Osteoblast (primary cell): ENCODE measurements at regions not wholly inside any gene's neighbourhood (a gene's known extent, or its start where the extent isn't known, plus 50 kb on each side); places are given as distances from the start of the nearest gene placed in this dataset.
"Not testable (repeated sequence)": the region's sequence is repeated elsewhere in the genome, so short reads cannot be mapped to it uniquely, and the experiment has no call there.

Source experiments
- DNase-seq: peaks from one replicate; pipeline ENCODE4 v3.0.0; 2011; ENCODE audit warnings: low spot score, mixed read lengths; ENCODE audit not compliant: insufficient read length; ENCODE audit errors: missing footprints
- H2AFZ ChIP-seq: 2 replicates; pipeline ENCODE4 v1.6.0; 2011; ENCODE audit warnings: mild to moderate bottlenecking, low read length
- H3K27ac ChIP-seq: 2 replicates; pipeline ENCODE4 v1.5.1; 2011; ENCODE audit warnings: mild to moderate bottlenecking, low read depth, low read length, moderate library complexity
- H3K27me3 ChIP-seq: 2 replicates; pipeline ENCODE4 v1.6.0; 2012; ENCODE audit warnings: mild to moderate bottlenecking, control low read depth, inconsistent platforms, low read length, moderate library complexity; ENCODE audit not compliant: insufficient read depth
- H3K36me3 ChIP-seq: 2 replicates; pipeline ENCODE4 v1.5.1; 2011; ENCODE audit warnings: mild to moderate bottlenecking, low read length, control low read depth, moderate library complexity; ENCODE audit not compliant: insufficient read depth
- H3K4me1 ChIP-seq: 2 replicates; pipeline ENCODE4 v1.5.1; 2011; ENCODE audit warnings: mild to moderate bottlenecking, low read length, control low read depth, moderate library complexity; ENCODE audit not compliant: insufficient read depth
- H3K4me2 ChIP-seq: 2 replicates; pipeline ENCODE4 v1.6.0; 2011; ENCODE audit warnings: mild to moderate bottlenecking, low read length; ENCODE audit not compliant: insufficient read depth
- H3K4me3 ChIP-seq: fragments of 200-600 bp; sonication (generic); 3 replicates; pipeline ENCODE4 v1.5.1; 2012; ENCODE audit warnings: mild to moderate bottlenecking, low read length, inconsistent platforms; ENCODE audit not compliant: insufficient read depth
- H3K79me2 ChIP-seq: 2 replicates; pipeline ENCODE4 v1.6.0; 2012; ENCODE audit warnings: mild to moderate bottlenecking, low read length, control low read depth, inconsistent platforms; ENCODE audit not compliant: insufficient read depth
- H3K9me3 ChIP-seq: 2 replicates; pipeline ENCODE4 v1.5.1; 2011; ENCODE audit warnings: low read depth, low read length, control low read depth
- H4K20me1 ChIP-seq: 2 replicates; pipeline ENCODE4 v1.6.0; 2012; ENCODE audit warnings: mild to moderate bottlenecking, low read length, control low read depth; ENCODE audit not compliant: insufficient read depth
- CTCF ChIP-seq: IDR thresholded peaks from 2 replicates; pipeline ENCODE4 v1.5.1; 2011; ENCODE audit warnings: mild to moderate bottlenecking, low read depth, low read length, moderate library complexity; ENCODE audit errors: extremely low read depth

- Histone ChIP-seq H2AFZ (no peak overlapping the region), H4K20me1 (no peaks in the 10 kb centered on the region), H3K4me2 (no peak overlapping the region), H3K4me3 (no peak overlapping the region), H3K79me2 (no peaks in the 10 kb centered on the region), H3K4me1 (no peaks in the 10 kb centered on the region), H3K36me3 (no peaks in the 10 kb centered on the region), H3K27ac (no peak overlapping the region), H3K9me3 (no peaks in the 10 kb centered on the region), H3K27me3 (no peaks in the 10 kb centered on the region)
- DNase-seq: no peak
- TF ChIP-seq CTCF: no peak
Observed at GRCh38 chr12:60724984-60725383, 1129.2 kb downstream of the SLC16A7 start.

- TF ChIP-seq CTCF: no peak
- H3K36me3 ChIP-seq: no peaks in the 10 kb centered on the region
- no peak for DNase-seq
- no peak overlapping the region for H2AFZ ChIP-seq
- no peaks in the 10 kb centered on the region for H3K27me3 ChIP-seq
- H3K4me1 ChIP-seq: no peaks in the 10 kb centered on the region
- H4K20me1 ChIP-seq: no peaks in the 10 kb centered on the region
- H3K27ac ChIP-seq: no peak overlapping the region
- peaks cover 6% of the 10 kb centered on the region for H3K9me3 ChIP-seq
- no peak overlapping the region for H3K4me2 ChIP-seq
- H3K79me2 ChIP-seq: no peaks in the 10 kb centered on the region
- H3K4me3 ChIP-seq: no peak overlapping the region
Observed at GRCh38 chr12:60752589-60752988, 1156.8 kb downstream of the SLC16A7 start.

- Histone ChIP-seq H3K36me3 (no peaks in the 10 kb centered on the region), H2AFZ (no peak overlapping the region), H3K4me2 (no peak overlapping the region), H3K27ac (no peak overlapping the region), H3K79me2 (no peaks in the 10 kb centered on the region), H3K4me3 (no peak overlapping the region), H3K9me3 (peaks cover 6% of the 10 kb centered on the region), H4K20me1 (no peaks in the 10 kb centered on the region), H3K4me1 (no peaks in the 10 kb centered on the region), H3K27me3 (no peaks in the 10 kb centered on the region)
- TF ChIP-seq CTCF: no peak
- no peak for DNase-seq
Observed at GRCh38 chr12:60758224-60758623, 1162.4 kb downstream of the SLC16A7 start.

- Histone ChIP-seq H4K20me1 (no peaks in the 10 kb centered on the region), H3K36me3 (no peaks in the 10 kb centered on the region), H3K27me3 (no peaks in the 10 kb centered on the region), H2AFZ (no peak overlapping the region), H3K4me2 (no peak overlapping the region), H3K79me2 (no peaks in the 10 kb centered on the region), H3K9me3 (peaks cover 4% of the 10 kb centered on the region), H3K27ac (no peak overlapping the region), H3K4me3 (no peak overlapping the region), H3K4me1 (no peaks in the 10 kb centered on the region)
- no peak for DNase-seq
- TF ChIP-seq CTCF: no peak
Observed at GRCh38 chr12:60760965-60761364, 1165.1 kb downstream of the SLC16A7 start.

GRCh38 chr12:60801166-60801565 is 1205.3 kb downstream of the SLC16A7 start:
- H3K79me2 ChIP-seq, H3K4me2 ChIP-seq, H3K36me3 ChIP-seq, H4K20me1 ChIP-seq, DNase-seq, H3K9me3 ChIP-seq, H2AFZ ChIP-seq, H3K4me1 ChIP-seq, H3K4me3 ChIP-seq, H3K27me3 ChIP-seq, H3K27ac ChIP-seq: not testable (repeated sequence)
